Caco-2 (cell line): ENCODE measurements at regions not wholly inside any gene's neighbourhood (a gene's known extent, or its start where the extent isn't known, plus 50 kb on each side); places are given as distances from the start of the nearest gene placed in this dataset.

Experiments
- BruUV-seq: library from RNA; stranded (reverse); fragments of 400-500 nt; replicated peaks from 2 replicates; lab custom pipeline; 2021; lab: Mats Ljungman, UMichigan
- CTCF ChIA-PET: fragments of 300-600 bp; sonication (Branson Sonifier 250); formaldehyde crosslinking; loops from one replicate; lab custom pipeline; 2022; ENCODE audit warnings: antibody characterized with exemption; lab: Charles Lee
- POLR2A ChIA-PET: fragments of 300-600 bp; sonication (Branson Sonifier 250); formaldehyde crosslinking; loops from one replicate; lab custom pipeline; 2022; ENCODE audit warnings: antibody characterized with exemption; lab: Charles Lee
- DNase-seq, 2 experiments: peaks; one replicate each; pipeline versions ENCODE4 v3.0.0 to v3.0.0-alpha.2; 2020 to 2022
- H3K27me3 ChIP-seq: replicated peaks from 2 replicates; pipeline ENCODE4 v1.6.0; 2011; ENCODE audit warnings: low read length; ENCODE audit not compliant: control insufficient read depth, insufficient read depth
- H3K36me3 ChIP-seq: 2 replicates; pipeline ENCODE4 v1.5.1; 2011; ENCODE audit warnings: low read length; ENCODE audit not compliant: control insufficient read depth, insufficient read depth
- H3K4me1 ChIP-seq: fragments of 250-450 bp; sonication (Bioruptor Pico); 2 replicates; pipeline ENCODE4 v1.5.1; 2020; ENCODE audit warnings: mild to moderate bottlenecking
- H3K4me3 ChIP-seq: 2 replicates; pipeline ENCODE4 v1.5.1; 2011; ENCODE audit warnings: low read depth, mild to moderate bottlenecking, control low read depth, low read length
- H3K9me3 ChIP-seq: fragments of 250-450 bp; sonication (Bioruptor Pico); 2 replicates; pipeline ENCODE4 v1.5.1; 2020; ENCODE audit warnings: mild to moderate bottlenecking, moderate library complexity
- H3K27ac Mint-ChIP-seq: one replicate; pipeline ENCODE4 v1.8.0; 2022; ENCODE audit warnings: mixed read lengths; ENCODE audit not compliant: unreplicated experiment
- H3K27me3 Mint-ChIP-seq: one replicate; pipeline ENCODE4 v1.8.0; 2022; ENCODE audit warnings: mixed read lengths; ENCODE audit not compliant: insufficient read depth, unreplicated experiment
- H3K36me3 Mint-ChIP-seq: one replicate; pipeline ENCODE4 v1.8.0; 2022; ENCODE audit warnings: mild to moderate bottlenecking, mixed read lengths; ENCODE audit not compliant: insufficient read depth, unreplicated experiment
- H3K4me1 Mint-ChIP-seq: one replicate; pipeline ENCODE4 v1.8.0; 2022; ENCODE audit warnings: low read depth, mixed read lengths; ENCODE audit not compliant: unreplicated experiment
- H3K4me3 Mint-ChIP-seq: one replicate; pipeline ENCODE4 v1.8.0; 2022; ENCODE audit warnings: mild to moderate bottlenecking, moderate library complexity, mixed read lengths; ENCODE audit not compliant: unreplicated experiment
- H3K9me3 Mint-ChIP-seq: one replicate; pipeline ENCODE4 v1.8.0; 2022; ENCODE audit warnings: mixed read lengths; ENCODE audit not compliant: unreplicated experiment
- intact Hi-C: fragments of 100-400 bp; cut with micrococcal nuclease; formaldehyde crosslinking; loops from one replicate; pipeline ENCODE4 v1.10.0; 2022; ENCODE audit not compliant: unreplicated experiment
- TF ChIP-seq, protein P1 (sequence below), 2 experiments: fragments of 200-600 bp in 1 of 2; IDR thresholded peaks; 1 replicate in 1 of 2; 2 replicates in 1 of 2; pipeline versions ENCODE4 v1.5.1 to v1.8.0; 2011 to 2022; ENCODE audit warnings: antibody characterized with exemption in 1 of 2, control low read depth in 1 of 2, inconsistent platforms in 1 of 2, low read depth in 1 of 2, low read length in 1 of 2, mild to moderate bottlenecking in 1 of 2, moderate library complexity in 1 of 2; ENCODE audit not compliant: insufficient read depth in 1 of 2, severe bottlenecking in 1 of 2, unreplicated experiment in 1 of 2

DNA sequence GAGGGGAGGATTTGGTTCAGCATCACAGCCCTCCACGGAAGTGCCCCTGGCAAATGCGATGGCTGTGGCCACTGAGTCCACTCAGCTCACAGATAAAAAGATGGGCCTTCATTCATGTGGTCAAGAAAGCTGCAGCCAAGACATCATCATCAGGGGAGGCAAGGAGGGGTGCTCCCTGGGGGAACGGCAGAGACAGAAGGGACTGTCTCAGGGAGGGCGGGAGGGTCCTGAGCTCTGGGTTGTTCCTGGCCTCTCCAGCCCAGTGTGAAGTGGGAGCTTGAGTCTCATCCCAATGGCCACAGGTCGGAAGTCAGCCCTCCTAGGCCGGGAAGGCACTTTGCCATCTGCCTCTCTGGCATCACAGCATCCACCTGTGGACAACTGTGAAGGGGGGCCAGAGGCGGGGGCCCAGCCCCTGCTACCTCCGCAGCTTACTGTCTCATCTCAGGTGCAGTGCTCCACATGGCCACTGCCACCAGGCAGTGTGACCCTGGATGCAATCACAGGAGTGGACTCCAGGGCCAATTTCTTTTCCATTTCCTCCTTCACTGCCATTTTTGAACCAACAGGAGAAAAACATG is 137.8 kb upstream of the SOX1 start:
- intact Hi-C loops, result no loop called here

DNA sequence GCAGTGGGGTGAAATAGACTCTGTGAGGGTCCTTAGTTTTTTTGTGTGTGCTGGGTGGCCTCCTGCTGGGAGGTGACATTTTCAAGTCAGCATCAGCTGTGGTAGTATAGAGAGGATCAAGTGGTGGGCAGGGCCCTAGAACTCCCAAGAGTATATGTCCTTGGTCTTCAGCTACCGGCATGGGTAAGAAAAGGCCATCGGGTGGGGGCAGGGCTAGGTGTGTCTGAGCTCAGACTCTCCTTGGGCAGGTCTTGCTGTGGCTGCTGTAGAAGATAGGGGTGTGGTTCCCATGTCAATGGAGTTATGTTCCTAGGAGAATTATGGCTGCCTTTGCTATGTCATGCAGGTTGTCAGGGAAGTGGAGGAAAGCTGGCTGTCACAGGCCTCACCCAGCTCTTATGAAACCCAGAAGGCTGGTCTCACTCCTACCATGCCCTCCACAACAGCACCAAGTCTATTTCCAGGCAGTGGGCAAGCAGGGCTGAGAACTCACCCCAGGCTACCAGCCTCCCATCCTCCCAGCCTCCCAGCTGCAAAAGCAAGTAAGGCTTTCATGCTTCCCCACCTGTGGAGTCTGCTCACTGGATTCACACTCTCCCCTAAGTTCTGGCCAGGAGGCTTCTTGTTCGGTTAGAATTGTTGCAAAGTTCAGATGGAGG is 130.6 kb upstream of the SOX1 start:
- no peak overlapping the region for H3K27ac Mint-ChIP-seq

More for the DNA sequence above, 137.8 kb upstream of the SOX1 start:
- peak in 1 of 2 experiments; percentile 14 for DNase-seq
- TF ChIP-seq, protein P1, sequence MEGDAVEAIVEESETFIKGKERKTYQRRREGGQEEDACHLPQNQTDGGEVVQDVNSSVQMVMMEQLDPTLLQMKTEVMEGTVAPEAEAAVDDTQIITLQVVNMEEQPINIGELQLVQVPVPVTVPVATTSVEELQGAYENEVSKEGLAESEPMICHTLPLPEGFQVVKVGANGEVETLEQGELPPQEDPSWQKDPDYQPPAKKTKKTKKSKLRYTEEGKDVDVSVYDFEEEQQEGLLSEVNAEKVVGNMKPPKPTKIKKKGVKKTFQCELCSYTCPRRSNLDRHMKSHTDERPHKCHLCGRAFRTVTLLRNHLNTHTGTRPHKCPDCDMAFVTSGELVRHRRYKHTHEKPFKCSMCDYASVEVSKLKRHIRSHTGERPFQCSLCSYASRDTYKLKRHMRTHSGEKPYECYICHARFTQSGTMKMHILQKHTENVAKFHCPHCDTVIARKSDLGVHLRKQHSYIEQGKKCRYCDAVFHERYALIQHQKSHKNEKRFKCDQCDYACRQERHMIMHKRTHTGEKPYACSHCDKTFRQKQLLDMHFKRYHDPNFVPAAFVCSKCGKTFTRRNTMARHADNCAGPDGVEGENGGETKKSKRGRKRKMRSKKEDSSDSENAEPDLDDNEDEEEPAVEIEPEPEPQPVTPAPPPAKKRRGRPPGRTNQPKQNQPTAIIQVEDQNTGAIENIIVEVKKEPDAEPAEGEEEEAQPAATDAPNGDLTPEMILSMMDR (IDR thresholded peaks at IDR 0.05; ENCODE audit: insufficient read depth in 1 of 2, low read depth in 1 of 2, low read length in 1 of 2, severe bottlenecking in 1 of 2, unreplicated experiment in 1 of 2), result no peak
- no TSS peak for BruUV-seq
- Histone ChIP-seq H3K4me1 (no peaks in the 10 kb centered on the region), H3K4me3 (no peak overlapping the region), H3K27me3 (no peaks in the 10 kb centered on the region; the same call in 1 of the 2 replicates), H3K36me3 (no peaks in the 10 kb centered on the region), H3K9me3 (peaks cover 3% of the 10 kb centered on the region; the same call in 1 of the 2 replicates)
- peaks cover 21% of the 10 kb centered on the region for H3K9me3 Mint-ChIP-seq
- H3K4me1 Mint-ChIP-seq, result no peaks in the 10 kb centered on the region
- CTCF ChIA-PET, result no interaction called here
- no peak overlapping the region for H3K4me3 Mint-ChIP-seq
- H3K27me3 Mint-ChIP-seq, result peaks cover 33% of the 10 kb centered on the region
- H3K36me3 Mint-ChIP-seq, result no peaks in the 10 kb centered on the region
- POLR2A ChIA-PET, result no interaction called here
- no peak overlapping the region for H3K27ac Mint-ChIP-seq

DNA sequence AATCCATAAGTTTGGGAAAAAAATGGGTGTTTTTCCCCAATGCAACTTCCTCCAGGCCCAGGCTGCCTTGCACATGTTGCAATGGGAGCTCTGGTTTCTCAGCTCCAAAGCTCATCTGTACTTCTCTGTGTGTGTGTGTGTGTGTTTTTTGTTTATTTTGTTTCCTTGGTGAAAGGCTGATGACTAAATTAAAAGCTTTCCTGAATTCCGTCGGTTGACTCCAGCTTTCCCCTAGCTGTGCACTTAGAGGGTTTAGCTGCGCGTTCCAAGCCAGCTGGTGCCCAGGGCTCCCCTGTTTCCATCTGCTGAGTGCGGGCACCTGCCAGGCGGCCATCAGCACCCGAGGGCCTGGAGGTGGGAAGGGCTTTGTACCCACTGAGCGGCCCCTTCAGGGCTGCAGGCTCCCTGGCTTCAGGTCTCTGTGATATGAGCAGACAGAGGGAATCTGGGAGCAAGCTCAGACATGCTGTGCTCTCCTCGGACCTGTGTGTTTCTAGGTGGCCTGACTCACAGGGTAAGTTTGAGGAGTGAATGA is 129.1 kb upstream of the SOX1 start:
- TF ChIP-seq, protein P1 (IDR thresholded peaks at IDR 0.05; ENCODE audit: insufficient read depth in 1 of 2, low read depth in 1 of 2, low read length in 1 of 2, severe bottlenecking in 1 of 2, unreplicated experiment in 1 of 2), result no peak
- ChIA-PET POLR2A (no interaction called here), CTCF (no interaction called here)
- no TSS peak for BruUV-seq
- no peaks in the 10 kb centered on the region for H3K4me1 Mint-ChIP-seq
- H3K27ac Mint-ChIP-seq, result no peak overlapping the region
- Histone ChIP-seq H3K4me1 (no peaks in the 10 kb centered on the region), H3K27me3 (no peaks in the 10 kb centered on the region; the same call in 1 of the 2 replicates), H3K4me3 (no peak overlapping the region), H3K9me3 (peaks cover 3% of the 10 kb centered on the region; the same call in 1 of the 2 replicates), H3K36me3 (no peaks in the 10 kb centered on the region)
- peaks cover 20% of the 10 kb centered on the region for H3K27me3 Mint-ChIP-seq
- H3K9me3 Mint-ChIP-seq, result peaks cover 21% of the 10 kb centered on the region
- H3K4me3 Mint-ChIP-seq, result no peak overlapping the region
- no peak for DNase-seq
- intact Hi-C loops, result no loop called here
- no peaks in the 10 kb centered on the region for H3K36me3 Mint-ChIP-seq

More for the DNA sequence above, 130.6 kb upstream of the SOX1 start:
- intact Hi-C loops, result no loop called here
- TF ChIP-seq, protein P1 (IDR thresholded peaks at IDR 0.05; ENCODE audit: insufficient read depth in 1 of 2, low read depth in 1 of 2, low read length in 1 of 2, severe bottlenecking in 1 of 2, unreplicated experiment in 1 of 2), result no peak
- Mint-ChIP-seq H3K36me3 (no peaks in the 10 kb centered on the region), H3K4me1 (no peaks in the 10 kb centered on the region), H3K9me3 (peaks cover 31% of the 10 kb centered on the region), H3K4me3 (no peak overlapping the region), H3K27me3 (peaks cover 16% of the 10 kb centered on the region)
- H3K36me3 ChIP-seq, result no peaks in the 10 kb centered on the region
- POLR2A ChIA-PET, result no interaction called here
- H3K4me1 ChIP-seq, result no peaks in the 10 kb centered on the region
- no peak for DNase-seq
- peaks cover 3% of the 10 kb centered on the region; the same call in 1 of the 2 replicates for H3K9me3 ChIP-seq
- CTCF ChIA-PET, result no interaction called here
- no peak overlapping the region for H3K4me3 ChIP-seq
- BruUV-seq, result no TSS peak
- no peaks in the 10 kb centered on the region for H3K27me3 ChIP-seq
